ENCODE measurements at regions not wholly inside any gene's neighbourhood (a gene's known extent, or its start where the extent isn't known, plus 50 kb on each side); places are given as distances from the start of the nearest gene placed in this dataset.

DNA sequence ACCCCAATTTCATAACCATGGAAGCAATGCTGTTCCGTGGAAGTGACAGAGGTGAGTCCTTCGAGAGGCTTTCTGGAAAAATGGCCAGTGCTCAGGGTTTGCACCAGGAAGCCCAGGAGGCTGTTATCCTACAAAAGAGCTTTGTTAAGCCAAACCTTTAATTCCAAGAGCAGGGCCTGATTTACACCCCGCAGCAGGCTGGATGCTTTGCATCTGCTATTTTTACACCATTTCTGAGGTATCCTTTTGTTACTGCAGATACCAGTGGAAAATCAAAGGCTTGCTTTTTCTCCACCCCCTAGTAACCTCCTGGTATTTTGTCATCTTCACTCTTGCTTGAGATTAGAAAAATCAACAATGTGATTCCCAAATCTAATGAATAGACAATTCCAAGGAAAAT lies 380.6 kb downstream of the SOX11 start:
- no peak for DNase-seq
- no peak for TF ChIP-seq GATA1 (IDR thresholded peaks at IDR 0.05; ENCODE audit: low read depth, low read length)

DNA sequence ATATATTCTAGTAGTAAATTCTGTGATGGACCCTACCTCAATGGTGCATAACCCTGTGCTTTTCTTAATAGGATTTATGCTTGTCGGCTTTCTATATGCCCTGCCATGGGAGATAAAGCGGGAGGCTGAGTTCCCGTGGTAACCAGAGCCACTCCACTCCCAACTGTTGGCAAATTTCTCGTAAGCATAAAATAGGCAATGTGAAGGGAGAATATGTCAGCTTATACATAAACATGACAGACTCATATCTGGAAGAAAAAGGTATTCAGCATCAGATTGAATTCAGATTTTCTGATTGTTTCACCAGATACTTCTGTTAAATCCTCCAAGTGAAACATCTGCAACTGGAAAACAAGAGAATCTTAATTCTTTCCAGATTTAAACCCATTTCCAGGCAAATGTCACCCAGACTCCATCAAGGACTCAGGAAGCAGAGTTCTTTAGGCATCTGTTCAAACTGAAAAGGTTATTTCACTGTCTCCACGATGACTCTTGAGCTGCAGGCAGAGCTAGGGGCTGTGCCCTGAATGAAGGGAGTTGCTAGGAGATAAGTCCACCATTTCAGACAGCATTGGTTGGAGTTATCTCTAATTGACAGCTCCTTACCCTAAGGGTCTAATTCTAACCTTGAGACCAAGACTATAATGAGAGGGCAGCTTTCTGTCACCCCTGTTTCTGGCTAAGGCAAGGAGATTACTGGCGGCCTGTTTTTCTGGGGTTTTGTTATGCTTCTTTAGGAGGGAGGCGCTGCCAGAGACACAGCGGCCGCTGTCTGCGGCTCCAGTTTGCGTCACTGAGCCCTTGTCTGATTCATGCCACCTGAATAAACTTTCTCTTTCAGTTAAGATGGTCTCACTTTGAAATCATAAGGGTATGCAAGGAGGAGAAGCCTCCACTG lies 381.3 kb downstream of the SOX11 start:
- no peak for DNase-seq
- TF ChIP-seq GATA1 (IDR thresholded peaks at IDR 0.05; ENCODE audit: low read depth, low read length) (no peak), POLR2A (IDR thresholded peaks at IDR 0.05; ENCODE audit: low read length) (no peak)

DNA sequence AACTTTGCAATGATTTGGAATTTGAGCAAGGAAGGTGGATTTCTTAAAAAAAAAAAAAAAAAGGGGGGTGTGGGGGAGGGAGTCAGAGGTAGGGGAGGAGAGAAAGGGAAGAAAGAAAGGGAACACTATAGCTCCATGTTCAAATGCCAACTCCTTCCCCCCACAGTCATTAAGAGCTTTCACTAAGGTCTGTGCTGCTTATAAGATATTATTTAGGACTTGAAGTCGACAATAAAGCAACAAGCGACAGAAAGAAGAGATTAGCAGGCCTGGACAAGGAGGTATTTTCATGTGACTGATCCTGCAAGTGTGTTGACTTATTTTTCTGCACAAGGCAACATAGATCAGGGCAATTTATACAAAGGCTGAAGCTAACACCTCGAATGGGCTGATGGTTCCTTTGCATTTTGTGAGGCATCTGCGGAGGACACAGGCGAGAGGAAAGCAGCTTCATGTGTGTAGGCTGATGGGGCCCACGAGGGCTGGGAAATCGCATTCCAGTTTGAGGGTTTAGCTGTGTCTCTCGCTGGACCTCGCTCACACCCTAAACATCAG lies 382.0 kb downstream of the SOX11 start:
- no peak for DNase-seq
- TF ChIP-seq GATA1 (IDR thresholded peaks at IDR 0.05; ENCODE audit: low read depth, low read length), result no peak

DNA sequence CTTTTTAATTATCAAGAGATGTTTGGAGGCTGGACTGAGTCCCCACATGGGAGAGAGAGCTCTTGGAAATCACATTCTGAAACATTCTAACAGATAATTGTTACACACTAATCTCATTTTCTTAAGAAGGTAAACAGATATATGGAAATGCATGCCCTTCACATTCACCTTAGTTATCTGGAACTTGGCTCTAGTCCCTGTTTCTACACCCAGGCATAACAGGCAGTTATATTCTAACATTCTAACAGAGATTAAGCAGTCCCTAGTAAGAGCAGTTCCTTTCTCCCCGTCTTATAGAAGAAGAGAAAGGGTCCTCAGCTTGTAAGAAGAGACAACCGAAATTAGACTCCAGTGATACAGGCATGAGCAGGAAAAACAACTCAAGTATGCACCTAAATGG lies 385.4 kb downstream of the SOX11 start:
- TF ChIP-seq POLR2A (IDR thresholded peaks at IDR 0.05; ENCODE audit: low read length), result no peak
- TF ChIP-seq GATA1 (IDR thresholded peaks at IDR 0.05; ENCODE audit: low read depth, low read length), result no peak
- no peak for DNase-seq

DNA sequence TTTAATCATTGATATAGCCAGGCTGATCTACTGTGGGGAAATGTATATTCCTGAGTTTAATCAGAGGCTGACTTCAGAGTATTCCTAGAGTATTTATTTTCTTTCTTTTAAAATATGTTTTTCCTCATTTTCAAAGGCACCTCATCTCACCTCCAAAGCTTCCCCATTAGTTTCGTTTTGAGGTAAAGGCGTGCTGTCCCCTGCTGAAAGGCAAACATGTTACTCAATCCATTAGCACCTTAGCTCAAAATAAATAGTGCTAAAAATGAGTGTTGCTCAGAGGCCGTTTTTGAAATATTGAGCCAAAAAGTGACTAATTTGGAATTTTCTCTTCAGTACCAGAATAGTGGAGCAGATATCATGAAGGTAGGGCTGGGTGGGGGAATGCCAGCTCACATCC lies 386.2 kb downstream of the SOX11 start:
- no peak for DNase-seq
- TF ChIP-seq POLR2A (IDR thresholded peaks at IDR 0.05; ENCODE audit: low read length), result no peak
- no peak for TF ChIP-seq GATA1 (IDR thresholded peaks at IDR 0.05; ENCODE audit: low read depth, low read length)

DNA sequence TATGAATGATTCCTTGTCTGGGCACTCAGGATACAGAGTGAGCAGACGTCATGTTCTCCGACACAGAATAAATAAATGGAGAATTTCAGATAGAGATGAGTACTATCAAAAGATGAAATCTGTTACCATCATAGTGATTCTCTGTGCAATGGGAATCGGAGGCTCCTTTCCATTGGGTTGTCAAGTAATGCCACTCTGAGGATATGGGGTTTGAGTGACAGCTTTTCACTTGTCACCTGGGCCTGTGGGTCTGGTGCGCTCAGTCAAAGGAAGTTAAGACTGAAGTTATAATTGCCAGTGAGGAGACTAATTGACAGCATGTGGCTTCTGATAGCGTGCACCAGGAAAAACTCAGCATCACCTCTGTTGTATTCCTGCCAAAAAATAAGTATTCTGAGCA lies 387.2 kb downstream of the SOX11 start:
- TF ChIP-seq GATA1 (IDR thresholded peaks at IDR 0.05; ENCODE audit: low read depth, low read length) (no peak), POLR2A (IDR thresholded peaks at IDR 0.05; ENCODE audit: low read length) (no peak)
- DNase-seq, result no peak

DNA sequence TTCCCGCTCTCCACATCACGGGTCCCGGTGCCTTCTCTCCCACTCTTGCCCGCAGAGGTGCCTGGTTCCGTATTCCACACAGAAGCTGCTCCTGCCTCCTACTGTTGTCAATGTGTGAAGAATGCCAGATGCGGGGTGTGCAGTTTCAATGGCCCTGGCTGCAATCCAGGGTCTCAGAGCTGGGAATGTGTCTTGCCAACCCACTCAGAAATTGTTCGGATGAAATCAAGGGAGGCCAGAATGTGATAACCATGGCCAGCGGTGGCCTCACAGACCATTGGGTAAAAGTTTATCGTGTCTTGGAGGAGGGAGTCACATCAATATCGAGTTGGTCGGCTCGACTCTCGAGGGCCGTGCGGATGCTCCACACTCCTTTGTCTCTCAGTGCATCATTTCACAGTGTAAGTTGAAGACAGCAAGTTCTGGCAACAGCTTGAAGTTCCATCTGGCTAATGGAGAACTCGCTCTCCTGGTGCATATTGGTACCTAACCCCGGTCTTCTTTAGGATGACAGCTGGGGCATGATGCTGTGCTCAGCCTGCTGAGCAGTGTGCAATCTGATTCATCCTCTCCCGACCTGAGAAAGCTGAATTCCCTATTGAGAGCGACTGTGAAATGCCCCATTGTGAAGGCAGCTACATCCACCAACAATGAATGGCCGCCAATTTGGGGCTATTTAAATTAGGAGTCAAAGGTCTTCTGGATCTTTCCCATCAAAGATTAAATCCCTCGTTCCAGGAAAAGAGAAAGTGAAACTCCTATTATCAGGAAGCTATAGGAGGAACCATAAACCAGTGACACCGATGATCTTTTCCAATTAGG lies 389.0 kb downstream of the SOX11 start:
- no peak for DNase-seq
- no peak for TF ChIP-seq POLR2A (IDR thresholded peaks at IDR 0.05; ENCODE audit: low read length)
- no peak for TF ChIP-seq GATA1 (IDR thresholded peaks at IDR 0.05; ENCODE audit: low read depth, low read length)

DNA sequence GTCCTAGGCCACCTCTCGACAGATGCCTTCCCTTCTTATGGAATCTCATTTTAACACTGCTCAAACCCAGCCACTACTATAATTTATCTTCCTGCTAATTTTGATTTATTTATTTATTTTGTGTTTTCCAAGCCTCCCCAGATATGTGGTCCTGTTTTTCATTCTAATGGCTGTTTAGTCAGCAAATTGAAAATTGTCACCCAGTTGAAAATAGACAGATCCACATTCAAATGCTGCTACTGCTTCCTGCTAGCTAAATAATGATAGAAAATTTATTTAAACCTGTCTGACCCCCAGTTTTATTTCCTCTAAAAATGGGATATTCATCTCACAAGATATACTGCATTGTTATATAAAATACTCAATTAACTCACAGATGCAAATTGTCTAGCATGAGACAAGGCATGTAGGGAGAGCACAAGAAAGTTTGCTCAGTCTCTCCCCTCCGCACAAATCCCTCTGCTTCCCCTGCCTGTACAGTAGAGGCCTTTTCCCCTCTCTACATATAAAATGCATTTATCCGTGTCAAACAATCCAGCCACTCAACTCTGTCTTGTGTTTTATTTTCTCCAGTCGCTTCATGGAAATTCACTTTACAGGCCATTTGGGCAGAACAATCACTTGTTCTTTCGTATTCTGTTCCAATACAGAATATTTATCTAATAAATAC lies 389.9 kb downstream of the SOX11 start:
- TF ChIP-seq GATA1 (IDR thresholded peaks at IDR 0.05; ENCODE audit: low read depth, low read length), result no peak
- TF ChIP-seq POLR2A (IDR thresholded peaks at IDR 0.05; ENCODE audit: low read length), result no peak
- DNase-seq, result no peak

DNA sequence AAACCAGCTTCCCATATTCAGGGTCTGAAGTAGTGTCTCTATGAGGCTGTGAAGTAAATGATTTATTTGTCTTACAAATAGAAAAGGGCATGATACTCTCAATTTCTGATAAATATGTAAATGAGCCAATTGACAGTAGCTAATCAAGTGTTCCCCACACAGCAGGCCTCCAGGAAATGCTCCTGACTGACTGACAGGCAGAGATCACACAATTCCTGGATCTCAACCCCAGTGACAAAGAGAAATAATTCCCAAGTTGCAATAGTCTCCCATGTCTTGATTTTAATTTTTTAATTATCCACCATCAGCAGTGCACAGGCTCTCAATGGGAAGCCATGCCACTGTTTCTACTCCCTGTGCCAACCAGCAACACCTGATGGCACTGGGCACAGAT lies 390.4 kb downstream of the SOX11 start:
- TF ChIP-seq GATA1 (IDR thresholded peaks at IDR 0.05; ENCODE audit: low read depth, low read length) (no peak), POLR2A (IDR thresholded peaks at IDR 0.05; ENCODE audit: low read length) (no peak)
- no peak for DNase-seq

DNA sequence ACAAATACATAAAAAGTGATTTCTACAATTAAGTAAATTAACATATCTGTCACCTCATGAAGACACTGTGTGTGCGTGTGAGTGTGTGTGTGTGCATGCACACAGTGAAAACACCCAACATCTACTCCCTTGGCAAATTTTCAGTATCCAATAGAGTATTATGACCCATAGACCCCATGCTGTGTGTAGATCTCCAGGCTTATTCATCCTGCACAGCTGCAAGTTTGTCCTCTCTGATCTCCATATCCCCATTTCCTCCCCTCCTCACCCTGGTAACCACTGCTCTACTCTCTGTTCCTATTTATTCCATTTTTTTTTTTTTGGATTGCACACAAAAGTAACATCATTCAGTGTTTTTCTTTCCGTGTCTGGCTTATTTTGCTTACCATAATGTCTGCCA lies 391.0 kb downstream of the SOX11 start:
- no peak for TF ChIP-seq POLR2A (IDR thresholded peaks at IDR 0.05; ENCODE audit: low read length)
- no peak for TF ChIP-seq GATA1 (IDR thresholded peaks at IDR 0.05; ENCODE audit: low read depth, low read length)
- DNase-seq, result no peak

DNA sequence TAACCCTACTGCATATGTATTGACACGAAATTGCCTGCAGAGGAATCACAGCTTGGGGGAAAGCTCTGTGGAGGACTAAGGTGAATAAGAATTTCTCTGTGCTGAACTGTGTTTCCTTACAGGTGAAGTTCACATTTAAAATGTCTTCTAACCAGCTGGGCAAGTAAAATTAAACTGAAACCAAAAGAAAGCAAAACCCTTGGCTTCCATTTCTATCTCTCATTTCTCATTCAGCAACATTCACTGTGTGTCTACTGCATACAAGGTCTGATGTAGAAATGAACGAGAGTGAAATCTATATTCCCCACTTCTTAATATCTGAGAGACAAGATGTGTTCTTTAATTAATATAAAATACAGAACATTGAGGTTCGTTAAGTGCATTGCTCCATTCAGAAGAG lies 397.3 kb downstream of the SOX11 start:
- DNase-seq, result no peak

DNA sequence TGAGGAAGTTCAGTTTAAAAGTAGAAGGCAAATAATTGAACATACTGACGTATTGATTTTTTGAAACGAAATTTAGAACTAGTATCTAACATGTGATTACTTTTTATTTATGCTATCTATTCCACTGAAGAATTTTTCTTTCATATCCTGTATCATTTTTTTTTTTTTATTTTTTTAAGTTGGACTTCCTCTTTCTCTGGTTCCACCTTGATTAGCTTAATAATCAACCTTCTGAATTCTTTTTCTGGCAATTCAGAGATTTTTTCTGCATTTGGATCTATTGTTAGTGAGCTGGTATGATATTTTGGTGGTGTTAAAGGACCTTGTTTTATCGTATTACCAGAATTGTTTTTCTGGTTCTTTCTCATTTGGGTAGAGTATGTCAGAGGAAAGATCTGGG lies 411.2 kb downstream of the SOX11 start:
- DNase-seq, result no peak
- TF ChIP-seq POLR2A (IDR thresholded peaks at IDR 0.05; ENCODE audit: low read length) (no peak), GATA1 (IDR thresholded peaks at IDR 0.05; ENCODE audit: low read depth, low read length) (no peak)

More for the DNA sequence above, 397.3 kb downstream of the SOX11 start:
- TF ChIP-seq POLR2A (IDR thresholded peaks at IDR 0.05; ENCODE audit: low read length) (no peak), GATA1 (IDR thresholded peaks at IDR 0.05; ENCODE audit: low read depth, low read length) (no peak)

DNA sequence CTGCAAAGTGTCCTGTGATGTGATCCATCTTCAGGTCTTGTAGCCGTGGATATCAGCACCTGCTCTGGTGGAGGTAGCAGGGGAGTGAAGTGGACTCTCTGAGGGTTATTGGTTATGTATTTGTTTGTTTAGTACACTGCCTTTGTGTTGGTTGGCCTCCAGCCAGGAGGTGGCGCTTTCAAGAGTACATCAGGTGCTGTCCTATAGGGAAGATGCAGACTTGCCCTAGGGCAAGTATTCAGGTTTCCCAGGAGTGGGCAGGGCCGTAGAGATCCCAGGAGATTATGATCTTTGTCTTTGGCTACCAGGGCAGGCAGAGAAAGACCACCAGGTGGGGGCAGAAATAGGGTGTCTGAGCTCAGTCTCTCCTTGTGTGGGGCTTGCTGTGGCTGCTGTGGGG lies 411.8 kb downstream of the SOX11 start:
- peak in 1 of 2 experiments; percentile 2 for DNase-seq
- TF ChIP-seq POLR2A (IDR thresholded peaks at IDR 0.05; ENCODE audit: low read length) (no peak), GATA1 (IDR thresholded peaks at IDR 0.05; ENCODE audit: low read depth, low read length) (no peak)

DNA sequence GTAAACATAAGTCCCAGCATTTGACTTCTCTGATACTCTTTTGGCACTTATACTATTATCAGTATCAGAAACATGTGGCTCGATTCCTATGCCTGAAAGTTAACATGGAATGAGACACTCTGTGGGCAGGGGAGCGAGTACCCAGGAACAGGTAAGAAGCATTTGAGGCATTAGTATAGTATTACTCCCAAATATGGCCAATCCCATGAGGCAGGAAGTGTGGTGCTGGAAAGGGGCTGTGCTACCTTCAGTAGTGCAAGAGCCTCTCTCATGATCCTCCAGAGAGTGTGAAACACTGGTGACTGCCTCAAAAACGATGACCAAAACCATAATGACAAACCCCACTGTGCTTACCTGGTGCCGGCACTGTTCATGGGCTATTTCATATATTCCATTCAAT lies 415.1 kb downstream of the SOX11 start:
- TF ChIP-seq POLR2A (IDR thresholded peaks at IDR 0.05; ENCODE audit: low read length), result no peak
- no peak for TF ChIP-seq GATA1 (IDR thresholded peaks at IDR 0.05; ENCODE audit: low read depth, low read length)

More for the DNA sequence above, 415.1 kb downstream of the SOX11 start:
- no peak for DNase-seq
